Stimulated activated memory B cell treated with anti-CD40 and anti-IgM and Interleukin-4, amounts not matched to agents 10 μg/mL and 1 μg/mL and 100 μg/mL, for 72 hours (primary cell): ENCODE measurements at regions not wholly inside any gene's neighbourhood (a gene's known extent, or its start where the extent isn't known, plus 50 kb on each side); places are given as distances from the start of the nearest gene placed in this dataset.
"Not testable (repeated sequence)": the region's sequence is repeated elsewhere in the genome, so short reads cannot be mapped to it uniquely, and the experiment has no call there.

ENCODE experiments used
- ATAC-seq: fragments of 150-1000 bp; cut with Tn5 transposase; 2 replicates; pipeline ENCODE4 v1.10.0; 2021
- H3K27ac Mint-ChIP-seq: one replicate; pipeline ENCODE4 v1.8.0; 2022; ENCODE audit warnings: mild to moderate bottlenecking, mixed read lengths
- H3K27me3 Mint-ChIP-seq: one replicate; pipeline ENCODE4 v1.8.0; 2022; ENCODE audit warnings: mixed read lengths
- H3K36me3 Mint-ChIP-seq: one replicate; pipeline ENCODE4 v1.8.0; 2022; ENCODE audit warnings: mixed read lengths
- H3K4me1 Mint-ChIP-seq: one replicate; pipeline ENCODE4 v1.8.0; 2022; ENCODE audit warnings: mixed read lengths
- H3K4me3 Mint-ChIP-seq: one replicate; pipeline ENCODE4 v1.8.0; 2022; ENCODE audit warnings: mild to moderate bottlenecking, moderate library complexity, mixed read lengths
- H3K9me3 Mint-ChIP-seq: one replicate; pipeline ENCODE4 v1.8.0; 2022; ENCODE audit warnings: mixed read lengths

DNA sequence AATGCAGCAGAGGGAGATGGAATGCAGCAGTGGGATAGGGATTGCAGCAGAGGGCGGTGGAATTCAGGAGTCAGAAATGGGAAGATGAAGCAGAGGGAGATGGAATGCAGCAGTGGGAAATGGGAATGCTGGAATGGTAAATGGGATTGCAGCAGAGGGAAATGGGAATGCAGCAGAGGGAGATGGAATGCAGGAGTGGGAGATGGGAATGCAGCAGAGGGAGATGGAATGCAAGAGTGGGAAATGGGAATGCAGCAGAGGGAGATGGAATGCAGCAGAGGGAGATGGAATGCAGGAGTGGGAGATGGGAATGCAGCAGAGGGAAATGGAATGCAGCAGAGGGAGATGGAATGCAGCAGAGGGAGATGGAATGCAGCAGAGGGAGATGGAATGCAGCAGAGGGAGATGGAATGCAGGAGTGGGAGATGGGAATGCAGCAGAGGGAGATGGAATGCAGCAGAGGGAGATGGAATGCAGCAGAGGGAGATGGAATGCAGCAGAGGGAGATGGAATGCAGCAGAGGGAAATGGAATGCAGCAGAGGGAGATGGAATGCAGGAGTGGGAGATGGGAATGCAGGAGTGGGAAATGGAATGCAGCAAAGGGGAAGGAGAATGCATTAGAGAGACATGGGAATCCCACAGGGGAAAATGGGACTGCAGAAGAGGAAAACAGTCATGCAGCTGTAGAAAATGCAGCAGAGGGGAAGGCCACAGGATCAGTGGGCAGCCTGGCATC, 329.8 kb downstream of the EMP1 start:
- H3K27ac Mint-ChIP-seq, H3K9me3 Mint-ChIP-seq, ATAC-seq, H3K27me3 Mint-ChIP-seq, H3K4me3 Mint-ChIP-seq, H3K4me1 Mint-ChIP-seq, H3K36me3 Mint-ChIP-seq: not testable (repeated sequence)

GRCh38 chr12:13523536-13524307, 327.2 kb downstream of the EMP1 start:
- H3K27ac Mint-ChIP-seq, result no peak overlapping the region

GRCh38 chr12:13518034-13518433, 321.5 kb downstream of the EMP1 start:
- H3K27me3 Mint-ChIP-seq, H3K27ac Mint-ChIP-seq, ATAC-seq, H3K4me3 Mint-ChIP-seq, H3K4me1 Mint-ChIP-seq: not testable (repeated sequence)
- Mint-ChIP-seq H3K36me3 (peaks cover 20% of the 10 kb centered on the region), H3K9me3 (peaks cover 18% of the 10 kb centered on the region)

More at GRCh38 chr12:13523536-13524307, 327.2 kb downstream of the EMP1 start:
- ATAC-seq, result no peak
- peaks cover 5% of the 10 kb centered on the region for H3K36me3 Mint-ChIP-seq
- H3K4me3 Mint-ChIP-seq, result no peak overlapping the region
- no peaks in the 10 kb centered on the region for H3K4me1 Mint-ChIP-seq
- peaks cover 9% of the 10 kb centered on the region for H3K27me3 Mint-ChIP-seq
- H3K9me3 Mint-ChIP-seq, result peaks cover 3% of the 10 kb centered on the region

GRCh38 chr12:13509740-13510139, 313.2 kb downstream of the EMP1 start:
- Mint-ChIP-seq H3K36me3 (no peaks in the 10 kb centered on the region), H3K4me1 (no peaks in the 10 kb centered on the region), H3K9me3 (no peaks in the 10 kb centered on the region), H3K27me3 (no peaks in the 10 kb centered on the region), H3K4me3 (no peak overlapping the region), H3K27ac (no peak overlapping the region)
- no peak for ATAC-seq

- peak; percentile 4 for ATAC-seq
- Mint-ChIP-seq H3K27me3 (no peaks in the 10 kb centered on the region), H3K36me3 (no peaks in the 10 kb centered on the region), H3K4me3 (no peak overlapping the region), H3K27ac (no peak overlapping the region), H3K4me1 (peaks cover 5% of the 10 kb centered on the region), H3K9me3 (no peaks in the 10 kb centered on the region)
Measured at GRCh38 chr12:13505636-13506035, 309.1 kb downstream of the EMP1 start.

GRCh38 chr12:13505224-13505623, 308.7 kb downstream of the EMP1 start:
- H3K9me3 Mint-ChIP-seq, result no peaks in the 10 kb centered on the region
- ATAC-seq, result peak; percentile 84
- H3K4me1 Mint-ChIP-seq, result peaks cover 5% of the 10 kb centered on the region
- H3K36me3 Mint-ChIP-seq, result no peaks in the 10 kb centered on the region
- no peak overlapping the region for H3K4me3 Mint-ChIP-seq
- no peak overlapping the region for H3K27ac Mint-ChIP-seq
- H3K27me3 Mint-ChIP-seq, result no peaks in the 10 kb centered on the region

DNA sequence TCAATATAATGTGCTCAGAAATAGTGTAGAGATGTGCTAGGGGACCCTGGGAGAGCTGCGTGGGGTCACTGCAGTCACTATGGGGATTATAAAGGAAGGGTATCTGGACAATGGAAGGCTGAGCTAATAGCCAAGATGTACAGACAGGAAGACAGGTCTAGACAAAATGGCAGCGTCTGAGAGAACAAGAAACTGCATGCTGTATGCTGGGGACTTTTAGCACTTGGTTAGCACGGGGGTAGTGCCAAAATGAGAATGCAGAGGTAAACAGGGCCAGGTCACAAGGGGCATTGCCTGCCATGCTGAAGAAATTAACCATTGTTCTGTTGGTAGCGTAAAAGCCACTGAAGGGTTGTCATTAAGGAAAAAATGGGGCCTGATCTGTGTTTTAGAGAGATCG, 308.2 kb downstream of the EMP1 start:
- Mint-ChIP-seq H3K27me3 (no peaks in the 10 kb centered on the region), H3K9me3 (no peaks in the 10 kb centered on the region), H3K36me3 (no peaks in the 10 kb centered on the region), H3K4me3 (no peak overlapping the region), H3K4me1 (peaks cover 8% of the 10 kb centered on the region), H3K27ac (no peak overlapping the region)
- peak; percentile 71 for ATAC-seq

- Mint-ChIP-seq H3K27me3 (no peaks in the 10 kb centered on the region), H3K4me1 (peaks cover 15% of the 10 kb centered on the region), H3K27ac (no peak overlapping the region), H3K9me3 (no peaks in the 10 kb centered on the region), H3K36me3 (no peaks in the 10 kb centered on the region), H3K4me3 (no peak overlapping the region)
- peak; percentile 61 for ATAC-seq
Measured at GRCh38 chr12:13504074-13504473, 307.5 kb downstream of the EMP1 start.

DNA sequence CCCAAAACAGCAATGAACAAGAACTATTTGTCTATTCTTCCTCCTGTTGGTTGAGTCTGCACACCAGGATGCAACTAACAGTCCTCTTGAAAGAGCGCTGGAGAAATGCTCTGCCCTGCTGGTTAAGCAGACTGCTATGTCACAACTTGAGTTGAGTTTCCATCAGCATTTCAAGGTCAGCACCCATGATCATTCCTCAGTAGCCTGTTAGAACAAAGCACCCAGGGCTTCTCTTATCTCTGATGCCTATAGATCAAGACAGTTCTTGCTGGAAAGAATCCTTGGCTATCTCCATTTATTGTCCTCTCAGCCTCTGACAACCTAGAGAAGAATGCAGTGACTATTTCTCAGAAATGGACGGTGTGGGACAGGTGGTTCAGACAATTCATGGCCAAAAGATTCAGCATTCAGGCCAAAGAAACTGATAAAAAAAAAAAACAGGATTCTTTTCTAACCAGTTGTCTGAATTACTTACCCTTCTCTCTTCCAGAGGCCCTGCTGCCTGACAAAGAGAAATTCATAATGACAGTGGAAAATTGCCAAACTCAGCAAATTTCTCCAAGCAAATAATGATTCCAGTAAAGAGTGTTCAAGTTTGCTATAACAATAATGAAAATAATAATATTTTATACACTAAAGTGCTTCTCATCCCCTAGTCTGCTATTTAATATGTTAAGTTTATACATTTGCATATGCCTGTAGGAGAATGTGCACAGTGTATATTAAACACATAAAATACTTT, 306.7 kb downstream of the EMP1 start:
- no peak for ATAC-seq
- H3K27me3 Mint-ChIP-seq, result no peaks in the 10 kb centered on the region
- H3K27ac Mint-ChIP-seq, result no peak overlapping the region
- H3K9me3 Mint-ChIP-seq, result no peaks in the 10 kb centered on the region
- no peaks in the 10 kb centered on the region for H3K36me3 Mint-ChIP-seq
- peaks cover 23% of the 10 kb centered on the region for H3K4me1 Mint-ChIP-seq
- no peak overlapping the region for H3K4me3 Mint-ChIP-seq

- ATAC-seq, result no peak
- H3K9me3 Mint-ChIP-seq, result no peaks in the 10 kb centered on the region
- H3K4me3 Mint-ChIP-seq, result no peak overlapping the region
- H3K36me3 Mint-ChIP-seq, result no peaks in the 10 kb centered on the region
- peaks cover 27% of the 10 kb centered on the region for H3K4me1 Mint-ChIP-seq
- no peaks in the 10 kb centered on the region for H3K27me3 Mint-ChIP-seq
- H3K27ac Mint-ChIP-seq, result peak overlapping the region; percentile 52
Measured at GRCh38 chr12:13499008-13499407, 302.5 kb downstream of the EMP1 start.

- Mint-ChIP-seq H3K36me3 (no peaks in the 10 kb centered on the region), H3K9me3 (peaks cover 3% of the 10 kb centered on the region), H3K4me3 (no peak overlapping the region), H3K27me3 (no peaks in the 10 kb centered on the region), H3K4me1 (peaks cover 24% of the 10 kb centered on the region), H3K27ac (no peak overlapping the region)
- ATAC-seq, result no peak
Measured at GRCh38 chr12:13496111-13496510, 299.6 kb downstream of the EMP1 start.

GRCh38 chr12:13489246-13489645, 292.7 kb downstream of the EMP1 start:
- ATAC-seq, result no peak
- no peaks in the 10 kb centered on the region for H3K27me3 Mint-ChIP-seq
- no peak overlapping the region for H3K4me3 Mint-ChIP-seq
- no peaks in the 10 kb centered on the region for H3K4me1 Mint-ChIP-seq
- no peaks in the 10 kb centered on the region for H3K36me3 Mint-ChIP-seq
- H3K9me3 Mint-ChIP-seq, result peaks cover 3% of the 10 kb centered on the region
- H3K27ac Mint-ChIP-seq, result no peak overlapping the region

- H3K4me3 Mint-ChIP-seq, result no peak overlapping the region
- no peak overlapping the region for H3K27ac Mint-ChIP-seq
- H3K9me3 Mint-ChIP-seq, result no peaks in the 10 kb centered on the region
- no peaks in the 10 kb centered on the region for H3K4me1 Mint-ChIP-seq
- ATAC-seq, result no peak
- no peaks in the 10 kb centered on the region for H3K27me3 Mint-ChIP-seq
- no peaks in the 10 kb centered on the region for H3K36me3 Mint-ChIP-seq
Measured at GRCh38 chr12:13487326-13487725, 290.8 kb downstream of the EMP1 start.

DNA sequence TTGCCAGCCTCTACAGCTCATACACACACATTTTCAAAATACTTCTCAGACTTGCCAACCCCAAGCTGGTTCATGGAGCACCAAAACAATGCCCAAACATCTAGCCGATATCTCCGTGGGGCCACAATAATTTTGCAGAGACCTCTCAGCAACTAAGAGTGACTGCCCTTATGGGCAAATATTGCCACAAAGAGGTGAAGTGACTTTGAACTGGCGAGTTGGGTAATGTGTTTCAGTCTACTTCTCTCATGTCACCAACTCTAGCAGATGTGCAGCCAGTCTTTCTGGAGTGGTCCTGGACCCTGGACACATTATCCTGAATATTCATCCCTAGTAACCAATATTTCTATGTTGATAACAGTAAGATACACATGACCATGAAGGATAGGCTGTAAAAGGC, 290.3 kb downstream of the EMP1 start:
- Mint-ChIP-seq H3K27ac (no peak overlapping the region), H3K4me1 (no peaks in the 10 kb centered on the region)

DNA sequence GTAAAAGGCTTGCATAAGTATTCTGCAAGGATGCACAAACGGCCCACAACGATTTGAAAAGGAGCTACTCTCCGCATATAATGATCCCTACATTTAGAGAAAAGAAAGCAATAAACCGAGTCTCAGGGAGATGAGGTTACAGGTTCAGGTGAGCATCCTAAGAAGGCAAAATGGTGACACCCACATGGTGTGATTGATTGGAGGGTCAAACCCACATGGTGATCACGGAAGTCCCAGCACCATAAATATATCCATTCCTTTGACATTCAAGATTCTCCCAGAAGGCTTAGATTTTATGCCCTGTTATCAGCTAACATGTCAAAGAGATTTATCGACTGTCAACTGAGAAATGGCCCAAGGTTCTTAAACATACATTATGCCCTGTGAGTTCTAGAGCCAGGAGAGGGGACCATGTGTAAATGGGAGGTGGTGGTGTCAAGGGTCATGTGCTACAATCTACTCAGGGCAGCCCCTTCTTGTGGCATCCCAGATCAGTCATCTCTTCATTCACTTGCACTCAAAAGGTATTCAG, 282.2 kb downstream of the EMP1 start:
- no peak overlapping the region for H3K27ac Mint-ChIP-seq
- no peaks in the 10 kb centered on the region for H3K36me3 Mint-ChIP-seq
- H3K4me3 Mint-ChIP-seq, result no peak overlapping the region
- peaks cover under 1% of the 10 kb centered on the region for H3K4me1 Mint-ChIP-seq
- no peaks in the 10 kb centered on the region for H3K9me3 Mint-ChIP-seq
- H3K27me3 Mint-ChIP-seq, result no peaks in the 10 kb centered on the region
- no peak for ATAC-seq

More for the DNA sequence above, 290.3 kb downstream of the EMP1 start:
- H3K4me3 Mint-ChIP-seq, result no peak overlapping the region
- H3K36me3 Mint-ChIP-seq, result no peaks in the 10 kb centered on the region
- H3K9me3 Mint-ChIP-seq, result no peaks in the 10 kb centered on the region
- ATAC-seq, result no peak
- H3K27me3 Mint-ChIP-seq, result no peaks in the 10 kb centered on the region
